Nephron progenitor cell (in vitro differentiated cells): ENCODE measurements at regions not wholly inside any gene's neighbourhood (a gene's known extent, or its start where the extent isn't known, plus 50 kb on each side); places are given as distances from the start of the nearest gene placed in this dataset.

Experiments used
- DNase-seq: peaks from one replicate; pipeline ENCODE4 v3.0.0; 2021
- H3K27ac Mint-ChIP-seq: 2 replicates; pipeline ENCODE4 v1.8.0; 2021; ENCODE audit warnings: mild to moderate bottlenecking, moderate library complexity, mixed read lengths
- H3K27me3 Mint-ChIP-seq: 2 replicates; pipeline ENCODE4 v1.8.0; 2021; ENCODE audit warnings: mild to moderate bottlenecking, low read depth, mixed read lengths; ENCODE audit not compliant: poor library complexity
- H3K36me3 Mint-ChIP-seq: 2 replicates; pipeline ENCODE4 v1.8.0; 2021; ENCODE audit warnings: low read depth, mixed read lengths
- H3K4me1 Mint-ChIP-seq: 2 replicates; pipeline ENCODE4 v1.8.0; 2021; ENCODE audit warnings: mixed read lengths
- H3K4me3 Mint-ChIP-seq: 2 replicates; pipeline ENCODE4 v1.8.0; 2021; ENCODE audit warnings: mild to moderate bottlenecking, moderate library complexity, mixed read lengths
- H3K9me3 Mint-ChIP-seq: 2 replicates; pipeline ENCODE4 v1.8.0; 2021; ENCODE audit warnings: mild to moderate bottlenecking, moderate library complexity, mixed read lengths
- CTCF ChIP-seq: fragments of 200-600 bp; sonication (generic); IDR thresholded peaks from 2 replicates; pipeline ENCODE4 v1.5.0; 2021; ENCODE audit warnings: antibody characterized with exemption

- DNase-seq, result no peak
- H3K9me3 Mint-ChIP-seq, result peaks cover 17% of the 10 kb centered on the region
- peaks cover 7% of the 10 kb centered on the region for H3K36me3 Mint-ChIP-seq
- H3K27me3 Mint-ChIP-seq, result peaks cover 3% of the 10 kb centered on the region
- H3K4me1 Mint-ChIP-seq, result peaks cover 21% of the 10 kb centered on the region
- no peak for TF ChIP-seq CTCF
- no peak overlapping the region for H3K27ac Mint-ChIP-seq
- no peak overlapping the region for H3K4me3 Mint-ChIP-seq
Measured at GRCh38 chr7:13034693-13035092, 347.3 kb downstream of the ARL4A start.

- Mint-ChIP-seq H3K4me1 (peaks cover 21% of the 10 kb centered on the region), H3K9me3 (peaks cover 17% of the 10 kb centered on the region), H3K36me3 (peaks cover 7% of the 10 kb centered on the region), H3K4me3 (no peak overlapping the region), H3K27me3 (peaks cover 3% of the 10 kb centered on the region), H3K27ac (no peak overlapping the region)
- no peak for TF ChIP-seq CTCF
- DNase-seq, result no peak
Measured at GRCh38 chr7:13035233-13035632, 347.8 kb downstream of the ARL4A start.

GRCh38 chr7:13036256-13036780 lies 348.9 kb downstream of the ARL4A start:
- peaks cover 3% of the 10 kb centered on the region for H3K27me3 Mint-ChIP-seq
- no peak overlapping the region for H3K27ac Mint-ChIP-seq
- DNase-seq, result no peak
- TF ChIP-seq CTCF, result no peak
- H3K36me3 Mint-ChIP-seq, result peaks cover 7% of the 10 kb centered on the region
- H3K4me1 Mint-ChIP-seq, result peaks cover 20% of the 10 kb centered on the region
- H3K9me3 Mint-ChIP-seq, result peaks cover 17% of the 10 kb centered on the region
- H3K4me3 Mint-ChIP-seq, result no peak overlapping the region

- Mint-ChIP-seq H3K36me3 (peaks cover 7% of the 10 kb centered on the region), H3K4me1 (peaks cover 11% of the 10 kb centered on the region), H3K27me3 (peaks cover 3% of the 10 kb centered on the region), H3K27ac (no peak overlapping the region), H3K9me3 (peaks cover 17% of the 10 kb centered on the region), H3K4me3 (no peak overlapping the region)
- no peak for DNase-seq
- TF ChIP-seq CTCF, result no peak
Measured at GRCh38 chr7:13037216-13037615, 349.8 kb downstream of the ARL4A start.

- no peak for TF ChIP-seq CTCF
- Mint-ChIP-seq H3K36me3 (no peaks in the 10 kb centered on the region), H3K9me3 (peaks cover 4% of the 10 kb centered on the region), H3K4me1 (peaks cover 18% of the 10 kb centered on the region), H3K27me3 (no peaks in the 10 kb centered on the region), H3K4me3 (no peak overlapping the region), H3K27ac (peak overlapping the region; percentile 15)
- no peak for DNase-seq
Measured at GRCh38 chr7:13041368-13041988, 354.0 kb downstream of the ARL4A start.

- H3K27me3 Mint-ChIP-seq, result no peaks in the 10 kb centered on the region
- no peaks in the 10 kb centered on the region for H3K36me3 Mint-ChIP-seq
- no peak for DNase-seq
- no peak overlapping the region for H3K4me3 Mint-ChIP-seq
- H3K9me3 Mint-ChIP-seq, result no peaks in the 10 kb centered on the region
- H3K4me1 Mint-ChIP-seq, result peaks cover 18% of the 10 kb centered on the region
- TF ChIP-seq CTCF, result no peak
- H3K27ac Mint-ChIP-seq, result no peak overlapping the region
Measured at GRCh38 chr7:13042605-13043236, 355.3 kb downstream of the ARL4A start.
